ENCODE measurements at regions not wholly inside any gene's neighbourhood (a gene's known extent, or its start where the extent isn't known, plus 50 kb on each side); places are given as distances from the start of the nearest gene placed in this dataset.

DNA sequence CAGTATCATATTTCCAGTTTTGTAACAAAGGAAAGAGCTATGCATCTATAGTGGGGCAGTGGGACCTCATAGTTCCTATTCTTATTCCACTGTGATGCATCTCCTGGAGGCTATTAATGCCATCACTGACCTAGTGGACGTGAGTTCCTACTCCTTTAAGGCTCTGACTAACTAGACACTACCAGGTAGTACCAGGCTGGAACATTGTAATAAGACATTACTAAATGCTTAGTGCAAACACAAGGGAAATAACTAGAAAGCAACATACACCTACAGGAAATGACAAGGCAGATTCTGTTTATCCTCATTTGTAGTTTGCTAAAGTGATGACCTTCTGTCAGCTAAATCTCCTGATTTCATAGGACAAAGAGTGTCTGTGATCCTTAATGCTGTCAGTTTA, 192.5 kb downstream of the POSTN start:
- TF ChIP-seq, protein P1, sequence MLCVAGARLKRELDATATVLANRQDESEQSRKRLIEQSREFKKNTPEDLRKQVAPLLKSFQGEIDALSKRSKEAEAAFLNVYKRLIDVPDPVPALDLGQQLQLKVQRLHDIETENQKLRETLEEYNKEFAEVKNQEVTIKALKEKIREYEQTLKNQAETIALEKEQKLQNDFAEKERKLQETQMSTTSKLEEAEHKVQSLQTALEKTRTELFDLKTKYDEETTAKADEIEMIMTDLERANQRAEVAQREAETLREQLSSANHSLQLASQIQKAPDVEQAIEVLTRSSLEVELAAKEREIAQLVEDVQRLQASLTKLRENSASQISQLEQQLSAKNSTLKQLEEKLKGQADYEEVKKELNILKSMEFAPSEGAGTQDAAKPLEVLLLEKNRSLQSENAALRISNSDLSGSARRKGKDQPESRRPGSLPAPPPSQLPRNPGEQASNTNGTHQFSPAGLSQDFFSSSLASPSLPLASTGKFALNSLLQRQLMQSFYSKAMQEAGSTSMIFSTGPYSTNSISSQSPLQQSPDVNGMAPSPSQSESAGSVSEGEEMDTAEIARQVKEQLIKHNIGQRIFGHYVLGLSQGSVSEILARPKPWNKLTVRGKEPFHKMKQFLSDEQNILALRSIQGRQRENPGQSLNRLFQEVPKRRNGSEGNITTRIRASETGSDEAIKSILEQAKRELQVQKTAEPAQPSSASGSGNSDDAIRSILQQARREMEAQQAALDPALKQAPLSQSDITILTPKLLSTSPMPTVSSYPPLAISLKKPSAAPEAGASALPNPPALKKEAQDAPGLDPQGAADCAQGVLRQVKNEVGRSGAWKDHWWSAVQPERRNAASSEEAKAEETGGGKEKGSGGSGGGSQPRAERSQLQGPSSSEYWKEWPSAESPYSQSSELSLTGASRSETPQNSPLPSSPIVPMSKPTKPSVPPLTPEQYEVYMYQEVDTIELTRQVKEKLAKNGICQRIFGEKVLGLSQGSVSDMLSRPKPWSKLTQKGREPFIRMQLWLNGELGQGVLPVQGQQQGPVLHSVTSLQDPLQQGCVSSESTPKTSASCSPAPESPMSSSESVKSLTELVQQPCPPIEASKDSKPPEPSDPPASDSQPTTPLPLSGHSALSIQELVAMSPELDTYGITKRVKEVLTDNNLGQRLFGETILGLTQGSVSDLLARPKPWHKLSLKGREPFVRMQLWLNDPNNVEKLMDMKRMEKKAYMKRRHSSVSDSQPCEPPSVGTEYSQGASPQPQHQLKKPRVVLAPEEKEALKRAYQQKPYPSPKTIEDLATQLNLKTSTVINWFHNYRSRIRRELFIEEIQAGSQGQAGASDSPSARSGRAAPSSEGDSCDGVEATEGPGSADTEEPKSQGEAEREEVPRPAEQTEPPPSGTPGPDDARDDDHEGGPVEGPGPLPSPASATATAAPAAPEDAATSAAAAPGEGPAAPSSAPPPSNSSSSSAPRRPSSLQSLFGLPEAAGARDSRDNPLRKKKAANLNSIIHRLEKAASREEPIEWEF (CRISPR knock-in tag; IDR thresholded peaks at IDR 0.05), result no peak
- no peak for TF ChIP-seq KDM1A (IDR thresholded peaks at IDR 0.05)
